Left cardiac atrium (tissue), 4 donors: ENCODE measurements at regions not wholly inside any gene's neighbourhood (a gene's known extent, or its start where the extent isn't known, plus 50 kb on each side); places are given as distances from the start of the nearest gene placed in this dataset.

Experiments
- ATAC-seq, 2 donors: fragments of 200-7000 bp; cut with Tn5 transposase; one replicate each; pipeline ENCODE4 v1.9.1; 2020; ENCODE audit warnings: mild to moderate bottlenecking in 2 of 2, moderate library complexity in 2 of 2
- DNase-seq: peaks from one replicate; pipeline ENCODE4 v3.0.0-alpha.2; 2020
- intact Hi-C, 2 donors: fragments of 100-400 bp; cut with DNase I; formaldehyde crosslinking; loops; one replicate each; pipeline versions ENCODE4 v1.14.1 to v1.15.1; 2022 to 2023
- donor health status: DM: no; HTN: yes; CAD: no.
- donor health status: DM: no; HTN: yes; CAD: no; lungs with severe emphysema.
- donor health status: DM: yes; HTN: yes; CAD: no.
- donor health status: Dilated cardiomyopathy.

GRCh38 chr1:55962472-55962871 lies 616.9 kb downstream of the PLPP3 start:
- intact Hi-C loops: no loop called here
- DNase-seq: no peak
- no peak for ATAC-seq

GRCh38 chr1:55959136-55959548 lies 620.2 kb downstream of the PLPP3 start:
- ATAC-seq: peak; percentile 80 to 81
- intact Hi-C loops: no loop called here
- DNase-seq: no peak

GRCh38 chr1:55958498-55958897 lies 620.9 kb downstream of the PLPP3 start:
- intact Hi-C loops: no loop called here
- DNase-seq: no peak
- no peak for ATAC-seq

- intact Hi-C loops: no loop called here
- DNase-seq (no peak), ATAC-seq (peak in 1 of 2 donors; percentile 73)
These were observed 622.1 kb downstream of the PLPP3 start for GRCh38 chr1:55957276-55957675.

- DNase-seq (no peak), ATAC-seq (no peak)
- intact Hi-C loops: no loop called here
These were observed 624.2 kb downstream of the PLPP3 start for GRCh38 chr1:55955016-55955621.

- DNase-seq (no peak), ATAC-seq (no peak)
- intact Hi-C loops: no loop called here
These were observed 628.1 kb downstream of the PLPP3 start for GRCh38 chr1:55951291-55951690.

- DNase-seq: no peak
- no peak for ATAC-seq
- intact Hi-C loops: no loop called here
These were observed 631.9 kb downstream of the PLPP3 start for GRCh38 chr1:55947446-55947845.

GRCh38 chr1:55943721-55944435 lies 635.5 kb downstream of the PLPP3 start:
- ATAC-seq: no peak
- intact Hi-C loops: no loop called here
- DNase-seq: no peak

GRCh38 chr1:55943012-55943411 lies 636.4 kb downstream of the PLPP3 start:
- ATAC-seq (no peak), DNase-seq (no peak)
- intact Hi-C loops: no loop called here

- DNase-seq (no peak), ATAC-seq (no peak)
- intact Hi-C loops: no loop called here
These were observed 639.5 kb downstream of the PLPP3 start for GRCh38 chr1:55939866-55940265.

GRCh38 chr1:55938861-55939260 lies 640.5 kb downstream of the PLPP3 start:
- intact Hi-C loops: no loop called here
- DNase-seq (no peak), ATAC-seq (peak in 1 of 2 donors; percentile 24)

GRCh38 chr1:55938376-55938850 lies 641.0 kb downstream of the PLPP3 start:
- intact Hi-C loops: no loop called here
- DNase-seq (no peak), ATAC-seq (peak; percentile 84 to 88)

- ATAC-seq: peak in 1 of 2 donors; percentile 47
- intact Hi-C loops: no loop called here
- DNase-seq: no peak
These were observed 641.5 kb downstream of the PLPP3 start for GRCh38 chr1:55937840-55938375.

- intact Hi-C loops: no loop called here
- no peak for ATAC-seq
These were observed 644.1 kb downstream of the PLPP3 start for GRCh38 chr1:55935236-55935635.

GRCh38 chr1:55932402-55932801 lies 647.0 kb downstream of the PLPP3 start:
- intact Hi-C loops: no loop called here
- DNase-seq (no peak), ATAC-seq (no peak)

More at GRCh38 chr1:55935236-55935635, 644.1 kb downstream of the PLPP3 start:
- DNase-seq: no peak

- intact Hi-C loops: no loop called here
- ATAC-seq (peak; percentile 62 to 72), DNase-seq (no peak)
These were observed 648.1 kb downstream of the PLPP3 start for GRCh38 chr1:55931081-55931940.

- no peak for DNase-seq
- ATAC-seq: no peak
- intact Hi-C loops: no loop called here
These were observed 649.7 kb downstream of the PLPP3 start for GRCh38 chr1:55929652-55930051.

- intact Hi-C loops: no loop called here
- DNase-seq (no peak), ATAC-seq (no peak)
These were observed 650.8 kb downstream of the PLPP3 start for GRCh38 chr1:55928576-55928975.

- DNase-seq: no peak
- intact Hi-C loops: no loop called here
- no peak for ATAC-seq
These were observed 651.6 kb downstream of the PLPP3 start for GRCh38 chr1:55927702-55928290.
